K562 (cell line): ENCODE measurements at regions not wholly inside any gene's neighbourhood (a gene's known extent, or its start where the extent isn't known, plus 50 kb on each side); places are given as distances from the start of the nearest gene placed in this dataset.
A peak's percentile ranks its signal among the peaks of the same experiment; 100 is the strongest.

ENCODE experiments used
- ATAC-seq: fragments of 200-7000 bp; cut with Tn5 transposase; 3 replicates; pipeline ENCODE4 v1.9.1; 2020; ENCODE audit warnings: moderate library complexity
- BruUV-seq: library from RNA; stranded (reverse); fragments of 400-500 nt; replicated peaks from 2 replicates; lab custom pipeline; 2021; lab: Mats Ljungman, UMichigan
- CTCF ChIA-PET: fragments of 300-600 bp; formaldehyde crosslinking; extraction: SDS; loops from one replicate; lab custom pipeline; 2021; ENCODE audit warnings: low intra/inter-chr PET ratio; lab: Yijun Ruan, JAX
- POLR2A ChIA-PET: fragments of 300-600, 350-650 bp; sonication (Branson Sonifier 250); formaldehyde crosslinking; extraction: SDS; loops from one replicate; lab custom pipeline; 2021; ENCODE audit warnings: antibody characterized with exemption, inconsistent platforms; lab: Yijun Ruan, JAX
- DNase-seq, 4 experiments: peaks; one replicate each; pipeline versions ENCODE4 v3.0.0 to v3.0.0-alpha.2; 2011 to 2018; ENCODE audit warnings: low spot score in 3 of 4, mixed read lengths in 3 of 4; ENCODE audit errors: extremely low read depth in 1 of 4
- FAIRE-seq: peaks from 2 replicates; lab custom pipeline; 2011; peaks lifted over from hg19 to GRCh38; lab: Jason Lieb, UNC
- H2AFZ ChIP-seq: 2 replicates; pipeline ENCODE4 v1.6.0; 2011; ENCODE audit warnings: low read depth, low read length, control low read depth, inconsistent platforms
- H3K27ac ChIP-seq: fragments of 200-600 bp; 3 replicates; pipeline ENCODE4 v1.8.0; 2011; ENCODE audit warnings: low read depth, mild to moderate bottlenecking, control low read depth, inconsistent platforms, low read length, moderate library complexity, mixed read lengths; ENCODE audit errors: extremely low read depth
- H3K27me3 ChIP-seq, 2 experiments: fragments of 300-600 bp in 1 of 2; 2 replicates in 1 of 2; 3 replicates in 1 of 2; pipeline versions ENCODE4 v1.6.0 to v1.8.0; 2011; ENCODE audit warnings: inconsistent platforms in 2 of 2, low read length in 2 of 2, mild to moderate bottlenecking in 1 of 2, mixed read lengths in 1 of 2, moderate library complexity in 1 of 2; ENCODE audit not compliant: control insufficient read depth in 2 of 2, insufficient read depth in 2 of 2
- H3K36me3 ChIP-seq: fragments of 300-600 bp; 3 replicates; pipeline ENCODE4 v1.8.0; 2011; ENCODE audit warnings: mild to moderate bottlenecking, low read length, inconsistent platforms; ENCODE audit not compliant: control insufficient read depth, insufficient read depth
- H3K4me1 ChIP-seq, 2 experiments: fragments of 200-600 bp in 1 of 2; replicated peaks in 1 of 2; 2 replicates in 1 of 2; 3 replicates in 1 of 2; pipeline versions ENCODE4 v1.5.1 to v1.8.0; 2011; ENCODE audit warnings: inconsistent platforms in 2 of 2, low read length in 2 of 2, mild to moderate bottlenecking in 1 of 2, mixed read lengths in 1 of 2, moderate library complexity in 1 of 2; ENCODE audit not compliant: control insufficient read depth in 2 of 2, insufficient read depth in 2 of 2
- H3K4me2 ChIP-seq: 2 replicates; pipeline ENCODE4 v1.6.1; 2011; ENCODE audit warnings: low read length, control low read depth, inconsistent platforms, mixed read lengths; ENCODE audit not compliant: insufficient read depth
- H3K4me3 ChIP-seq: fragments of 200-600 bp; sonication (generic), shearing (Covaris generic); 2 replicates; pipeline ENCODE4 v1.5.1; 2016; ENCODE audit warnings: control low read depth, inconsistent platforms
- H3K79me2 ChIP-seq: fragments of 200-600 bp; 3 replicates; pipeline ENCODE4 v1.8.0; 2011; ENCODE audit warnings: low read length, inconsistent platforms; ENCODE audit not compliant: control insufficient read depth, insufficient read depth
- H3K9ac ChIP-seq, 2 experiments: 2 replicates each; pipeline versions ENCODE4 v1.6.0 to v1.6.1; 2011; ENCODE audit warnings: low read depth in 2 of 2, low read length in 2 of 2, control low read depth in 1 of 2, inconsistent platforms in 1 of 2, mild to moderate bottlenecking in 1 of 2, mixed read lengths in 1 of 2; ENCODE audit not compliant: insufficient read depth in 1 of 2
- H3K9me1 ChIP-seq: one replicate; pipeline ENCODE4 v1.6.0; 2011; ENCODE audit warnings: inconsistent platforms, mild to moderate bottlenecking, low read length, moderate library complexity; ENCODE audit not compliant: control insufficient read depth, insufficient read depth
- H3K9me3 ChIP-seq: replicated peaks from 2 replicates; pipeline ENCODE4 v1.5.1; 2011; ENCODE audit warnings: low read depth, low read length, inconsistent platforms; ENCODE audit not compliant: control insufficient read depth, insufficient read depth
- H4K20me1 ChIP-seq: replicated peaks from 2 replicates; pipeline ENCODE4 v1.6.1; 2011; ENCODE audit warnings: low read length, inconsistent platforms, mixed read lengths; ENCODE audit not compliant: control insufficient read depth, insufficient read depth
- MYC ChIP-seq, 2 experiments: fragments of 250-450 bp in 1 of 2; sonication (Bioruptor Pico) in 1 of 2; IDR thresholded peaks; 2 replicates each; pipeline versions ENCODE4 v1.5.1 to v1.6.1; 2012 to 2021; ENCODE audit warnings: low read depth in 2 of 2, borderline replicate concordance in 1 of 2, improper control_type of control experiment in 1 of 2, low read length in 1 of 2, mild to moderate bottlenecking in 1 of 2, moderate library complexity in 1 of 2
- ZKSCAN8 ChIP-seq: fragments of 200-800 bp; sonication (Bioruptor generic); IDR thresholded peaks from 2 replicates; pipeline ENCODE4 v1.6.1; 2016; ENCODE audit warnings: missing genetic modification characterization, missing compliant biosample characterization
- WGBS: fragments of 100-300 bp; shearing (Covaris generic); methylation state at CpG from one replicate; pipeline ENCODE4 v1.1.6; 2016; ENCODE audit warnings: low coverage, mixed read lengths; ENCODE audit not compliant: insufficient coverage; ENCODE audit errors: missing lambda C conversion rate; 5-methylcytosine and 5-hydroxymethylcytosine counted together
- in situ Hi-C: fragments of 300-500 bp; cut with MboI; formaldehyde crosslinking; loops from 4 replicates; pipeline ENCODE4 v1.15.0; 2018; ENCODE audit warnings: inconsistent platforms, mixed read lengths
- intact Hi-C: fragments of 100-400 bp; cut with micrococcal nuclease; formaldehyde crosslinking; loops from 2 replicates; pipeline ENCODE4 v1.14.2; 2022
- TF ChIP-seq, protein P1 (sequence below): fragments of 250-450 bp; sonication (Bioruptor Pico); IDR thresholded peaks from 2 replicates; pipeline ENCODE4 v1.8.0; 2021; ENCODE audit warnings: borderline replicate concordance, mild to moderate bottlenecking, moderate library complexity; ENCODE audit not compliant: poor library complexity, severe bottlenecking

DNA sequence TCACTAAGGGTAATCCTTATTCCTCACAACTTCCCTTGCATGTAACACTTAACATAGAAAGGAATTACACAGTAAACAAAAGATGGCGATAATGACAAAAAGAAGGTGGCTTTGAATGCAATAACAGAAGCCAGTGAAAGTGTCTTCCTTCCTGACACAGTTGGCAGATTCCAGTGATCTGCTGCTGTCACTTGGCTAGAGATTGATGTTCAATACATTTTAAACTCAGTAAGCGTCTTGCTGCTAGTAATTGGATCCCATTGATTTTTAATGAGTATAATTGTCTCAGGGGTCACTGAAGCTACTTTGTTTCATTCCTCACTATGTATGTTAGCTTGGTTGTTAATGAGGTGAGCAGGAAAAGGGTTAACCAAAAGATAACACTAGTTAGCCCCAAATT, 692.7 kb downstream of the NTRK3 start (continued):
- TF ChIP-seq MYC (IDR thresholded peaks at IDR 0.05; ENCODE audit: low read depth, low read length) (no peak), MYC (CRISPR knock-in tag; IDR thresholded peaks at IDR 0.05; ENCODE audit: borderline replicate concordance, low read depth) (no peak)
- TF ChIP-seq, all 486 proteins: peak for 0

DNA sequence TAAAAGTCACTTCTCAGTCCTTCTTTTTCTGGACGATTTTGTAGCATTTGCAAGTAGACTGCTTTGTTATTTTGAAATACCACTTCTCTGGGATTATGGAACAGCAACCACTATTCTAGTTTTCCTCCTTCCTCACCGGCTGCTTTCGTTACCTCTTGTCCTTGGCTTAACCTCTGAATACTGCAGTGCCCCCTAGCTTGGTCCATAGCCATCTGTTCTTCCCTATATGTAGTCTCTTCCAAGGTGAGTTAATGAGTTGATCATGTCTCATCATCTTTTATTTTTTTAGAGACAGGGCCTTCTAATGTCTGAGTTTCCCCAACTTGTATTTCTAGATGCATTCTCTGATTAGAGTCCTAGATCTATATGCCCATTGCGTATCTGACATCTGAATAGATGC, 694.3 kb downstream of the NTRK3 start:
- Histone ChIP-seq H3K9me1 (no peaks in the 10 kb centered on the region), H3K4me2 (no peak overlapping the region), H3K4me3 (no peak overlapping the region), H3K36me3 (no peaks in the 10 kb centered on the region; the same call in 2 of the 3 replicates), H3K27ac (no peak overlapping the region), H3K9ac (no peak overlapping the region), H3K27me3 (no peaks in the 10 kb centered on the region), H3K4me1 (no peaks in the 10 kb centered on the region)
- ATAC-seq, result no peak
- no TSS peak for BruUV-seq
- POLR2A ChIA-PET, result no interaction called here
- TF ChIP-seq, protein P1, sequence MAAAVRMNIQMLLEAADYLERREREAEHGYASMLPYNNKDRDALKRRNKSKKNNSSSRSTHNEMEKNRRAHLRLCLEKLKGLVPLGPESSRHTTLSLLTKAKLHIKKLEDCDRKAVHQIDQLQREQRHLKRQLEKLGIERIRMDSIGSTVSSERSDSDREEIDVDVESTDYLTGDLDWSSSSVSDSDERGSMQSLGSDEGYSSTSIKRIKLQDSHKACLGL (CRISPR knock-in tag), result no peak
- no peak for TF ChIP-seq ZKSCAN8 (CRISPR knock-in tag)
- TF ChIP-seq, all 486 proteins: peak for 0
- intact Hi-C loops, result no loop called here
- 51% methylated on average over 4 of the region's 4 CpGs for WGBS
- Histone ChIP-seq H4K20me1 (no peaks in the 10 kb centered on the region), H3K79me2 (no peaks in the 10 kb centered on the region), H3K9me3 (no peaks in the 10 kb centered on the region), H2AFZ (no peak overlapping the region)
- FAIRE-seq (peak; percentile 49), DNase-seq (no peak)
- in situ Hi-C loops, result no loop called here
- CTCF ChIA-PET, result interaction anchor here (0.7 kb wide), 1 partner anchor 25 kb away, joined by 3 read pairs; no protein-coding TSS in a partner anchor
